IMR-90 (cell line): ENCODE measurements at regions not wholly inside any gene's neighbourhood (a gene's known extent, or its start where the extent isn't known, plus 50 kb on each side); places are given as distances from the start of the nearest gene placed in this dataset.

ENCODE experiments used
- ATAC-seq: fragments of 200-7000 bp; cut with Tn5 transposase; 2 replicates; pipeline ENCODE4 v1.9.1; 2020; ENCODE audit warnings: low read depth, mild to moderate bottlenecking, moderate library complexity
- BruUV-seq: library from RNA; stranded (reverse); fragments of 400-500 nt; replicated peaks from 2 replicates; lab custom pipeline; 2021; lab: Mats Ljungman, UMichigan
- CTCF ChIA-PET: fragments of 300-600 bp; formaldehyde crosslinking; extraction: SDS; loops from one replicate; lab custom pipeline; 2021; ENCODE audit warnings: antibody characterized with exemption; lab: Yijun Ruan, JAX
- POLR2A ChIA-PET: fragments of 300-600 bp; sonication (Branson Sonifier 250); formaldehyde crosslinking; loops from one replicate; lab custom pipeline; 2022; ENCODE audit warnings: antibody characterized with exemption; ENCODE audit not compliant: unreplicated experiment; lab: Charles Lee
- DNase-seq: peaks from one replicate; pipeline ENCODE4 v3.0.0; 2013
- H2AFZ ChIP-seq: replicated peaks from 2 replicates; pipeline ENCODE3; 2013; ENCODE audit warnings: low read length, mild to moderate bottlenecking; ENCODE audit not compliant: poor library complexity
- H2AK5ac ChIP-seq: 2 replicates; pipeline ENCODE4 v1.6.1; 2013; ENCODE audit warnings: low read depth, low read length, inconsistent platforms
- H2AK9ac ChIP-seq: replicated peaks from 2 replicates; pipeline ENCODE3; 2013; ENCODE audit warnings: mild to moderate bottlenecking, low read depth, low read length, moderate library complexity; ENCODE audit not compliant: poor library complexity
- H2BK120ac ChIP-seq: 2 replicates; pipeline ENCODE4 v1.6.1; 2013; ENCODE audit warnings: low read depth, low read length, inconsistent platforms
- H2BK15ac ChIP-seq: 3 replicates; pipeline ENCODE4 v1.6.1; 2013; ENCODE audit warnings: low read depth, low read length, inconsistent platforms
- H2BK20ac ChIP-seq: 2 replicates; pipeline ENCODE4 v1.6.1; 2013; ENCODE audit warnings: low read depth, mild to moderate bottlenecking, inconsistent platforms, low read length, moderate library complexity
- H2BK5ac ChIP-seq: 2 replicates; pipeline ENCODE4 v1.6.1; 2013; ENCODE audit warnings: mild to moderate bottlenecking, low read depth, low read length, inconsistent platforms; ENCODE audit not compliant: poor library complexity, severe bottlenecking
- H3K14ac ChIP-seq: replicated peaks from 2 replicates; pipeline ENCODE4 v1.6.1; 2013; ENCODE audit warnings: low read depth, low read length, inconsistent platforms
- H3K18ac ChIP-seq: 2 replicates; pipeline ENCODE4 v1.6.1; 2013; ENCODE audit warnings: low read depth, low read length, control low read depth
- H3K23ac ChIP-seq: 2 replicates; pipeline ENCODE4 v1.6.1; 2013; ENCODE audit warnings: low read depth, low read length, inconsistent platforms
- H3K27ac ChIP-seq: 2 replicates; pipeline ENCODE4 v1.5.1; 2013; ENCODE audit warnings: mild to moderate bottlenecking, control low read depth, low read length; ENCODE audit not compliant: insufficient read depth
- H3K27me3 ChIP-seq: 2 replicates; pipeline ENCODE4 v1.6.1; 2013; ENCODE audit warnings: low read length; ENCODE audit not compliant: control insufficient read depth, insufficient read depth
- H3K36me3 ChIP-seq: 2 replicates; pipeline ENCODE4 v1.6.1; 2013; ENCODE audit warnings: low read length, mixed read lengths; ENCODE audit not compliant: control insufficient read depth, insufficient read depth
- H3K4ac ChIP-seq: 2 replicates; pipeline ENCODE4 v1.6.1; 2013; ENCODE audit warnings: low read depth, low read length, inconsistent platforms
- H3K4me1 ChIP-seq: 2 replicates; pipeline ENCODE4 v1.6.1; 2013; ENCODE audit warnings: low read length, mixed read lengths; ENCODE audit not compliant: control insufficient read depth, insufficient read depth
- H3K4me2 ChIP-seq: 2 replicates; pipeline ENCODE4 v1.6.1; 2013; ENCODE audit warnings: low read depth, mild to moderate bottlenecking, control low read depth, low read length, moderate library complexity
- H3K4me3 ChIP-seq: 2 replicates; pipeline ENCODE4 v1.5.1; 2013; ENCODE audit warnings: low read depth, mild to moderate bottlenecking, control low read depth, low read length, moderate library complexity; ENCODE audit not compliant: insufficient read depth
- H3K56ac ChIP-seq: 2 replicates; pipeline ENCODE4 v1.6.1; 2013; ENCODE audit warnings: low read length, inconsistent platforms; ENCODE audit not compliant: insufficient read depth; ENCODE audit errors: extremely low read depth
- H3K79me1 ChIP-seq, 2 experiments: 2 replicates each; pipeline ENCODE4 v1.6.1; 2013; ENCODE audit warnings: low read length in 2 of 2, inconsistent platforms in 1 of 2, low read depth in 1 of 2
- H3K9ac ChIP-seq: 2 replicates; pipeline ENCODE4 v1.6.1; 2013; ENCODE audit warnings: low read depth, low read length, control low read depth
- H3K9me1 ChIP-seq: 2 replicates; pipeline ENCODE4 v1.6.1; 2013; ENCODE audit warnings: low read length, inconsistent platforms; ENCODE audit not compliant: insufficient read depth
- H3K9me3 ChIP-seq: 2 replicates; pipeline ENCODE4 v1.6.1; 2013; ENCODE audit warnings: low read length; ENCODE audit not compliant: control insufficient read depth, insufficient read depth
- H4K20me1 ChIP-seq: 2 replicates; pipeline ENCODE4 v1.6.1; 2013; ENCODE audit warnings: low read length, inconsistent platforms; ENCODE audit not compliant: insufficient read depth
- H4K5ac ChIP-seq: 2 replicates; pipeline ENCODE4 v1.6.1; 2013; ENCODE audit warnings: mild to moderate bottlenecking, low read depth, low read length, control low read depth
- H4K8ac ChIP-seq, 2 experiments: 2 replicates each; pipeline ENCODE4 v1.6.1; 2013; ENCODE audit warnings: low read depth in 2 of 2, low read length in 2 of 2, control low read depth in 1 of 2, inconsistent platforms in 1 of 2
- H4K91ac ChIP-seq: 2 replicates; pipeline ENCODE4 v1.6.1; 2013; ENCODE audit warnings: low read depth, low read length, inconsistent platforms; ENCODE audit not compliant: insufficient read depth
- CEBPB ChIP-seq: IDR thresholded peaks from 2 replicates; pipeline ENCODE4 v1.6.1; 2012; ENCODE audit warnings: low read depth, low read length, improper control_type of control experiment
- CHD1 ChIP-seq: IDR thresholded peaks from 2 replicates; pipeline ENCODE4 v1.6.1; 2012; ENCODE audit warnings: low read depth, low read length, improper control_type of control experiment
- CTCF ChIP-seq: conservative IDR thresholded peaks from 2 replicates; pipeline ENCODE4 v1.5.1; 2012; ENCODE audit warnings: mild to moderate bottlenecking, low read depth, low read length, improper control_type of control experiment
- FOS ChIP-seq: fragments of 150-350 bp; IDR thresholded peaks from 2 replicates; pipeline ENCODE4 v1.6.1; 2016; ENCODE audit warnings: low read depth, low read length
- MAZ ChIP-seq: IDR thresholded peaks from 2 replicates; pipeline ENCODE4 v1.6.1; 2012; ENCODE audit warnings: low read depth, mild to moderate bottlenecking, low read length, improper control_type of control experiment, moderate library complexity, borderline replicate concordance
- MXI1 ChIP-seq: IDR thresholded peaks from 2 replicates; pipeline ENCODE4 v1.6.1; 2012; ENCODE audit warnings: low read depth, mild to moderate bottlenecking, low read length, moderate library complexity, borderline replicate concordance
- POLR2A ChIP-seq: IDR thresholded peaks from 2 replicates; pipeline ENCODE4 v1.6.1; 2012; ENCODE audit warnings: mild to moderate bottlenecking, low read depth, low read length
- RCOR1 ChIP-seq: IDR thresholded peaks from 2 replicates; pipeline ENCODE4 v1.6.1; 2012; ENCODE audit warnings: mild to moderate bottlenecking, low read length, improper control_type of control experiment; ENCODE audit not compliant: insufficient replicate concordance
- RFX5 ChIP-seq: IDR thresholded peaks from 2 replicates; pipeline ENCODE4 v1.8.0; 2012; ENCODE audit warnings: low read depth, mild to moderate bottlenecking, low read length, moderate library complexity
- SMC3 ChIP-seq: fragments of 150-350 bp; IDR thresholded peaks from 2 replicates; pipeline ENCODE4 v1.6.1; 2016; ENCODE audit warnings: low read depth, mild to moderate bottlenecking, antibody characterized with exemption, low read length, moderate library complexity
- WGBS, 2 experiments: methylation state at CpG; one replicate each; pipeline versions ENCODE4 v1.1.5 to v1.1.7; 2013; ENCODE audit warnings: missing lambda C conversion rate in 2 of 2; ENCODE audit not compliant: insufficient read length in 1 of 2; ENCODE audit errors: extremely low coverage in 2 of 2; 5-methylcytosine and 5-hydroxymethylcytosine counted together
- dilution Hi-C: fragments of 300-500 bp; cut with HindIII; formaldehyde crosslinking; loops from one replicate; pipeline ENCODE4 v1.14.3; 2018; ENCODE audit warnings: low sequenced_read_pairs; ENCODE audit not compliant: unreplicated experiment
- in situ Hi-C: fragments of 300-500 bp; cut with MboI; formaldehyde crosslinking; loops from 3 replicates; pipeline ENCODE4 v1.14.3; 2019; ENCODE audit warnings: low sequenced_read_pairs, inconsistent platforms, mixed read lengths
- intact Hi-C: fragments of 100-400 bp; cut with micrococcal nuclease; formaldehyde crosslinking; loops from 2 replicates; pipeline ENCODE4 v1.10.0; 2022
- TF ChIP-seq, protein P1 (sequence below): fragments of 150-350 bp; IDR thresholded peaks from 2 replicates; pipeline ENCODE4 v1.6.1; 2017; ENCODE audit warnings: mild to moderate bottlenecking, antibody characterized with exemption, low read length, low read depth

DNA sequence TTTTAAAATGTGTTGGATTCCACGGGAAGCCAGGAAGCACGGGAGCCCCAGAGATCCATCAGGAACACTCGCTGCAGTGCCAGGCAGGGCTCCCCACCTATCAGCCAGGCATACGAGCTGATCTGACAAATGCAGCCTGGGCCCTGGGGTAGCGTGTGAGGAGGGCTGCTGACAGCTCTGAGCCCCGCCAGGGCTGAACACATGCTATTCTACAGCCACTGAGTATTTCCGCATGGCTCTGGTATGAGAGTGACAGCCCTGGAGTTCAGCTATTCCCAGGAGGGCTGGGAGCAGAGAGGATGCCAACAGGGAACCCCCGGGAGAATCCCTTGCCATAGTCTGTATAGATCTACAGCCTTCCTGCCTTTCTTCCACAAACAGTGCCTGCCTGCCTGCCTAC, 237.3 kb upstream of the ZMIZ1 start:
- Histone ChIP-seq H2AFZ (no peak overlapping the region), H3K4me3 (no peak overlapping the region), H3K36me3 (no peaks in the 10 kb centered on the region), H4K5ac (no peak overlapping the region), H3K27me3 (peaks cover 11% of the 10 kb centered on the region), H3K4me2 (no peak overlapping the region), H3K9me1 (peaks cover 18% of the 10 kb centered on the region), H2BK5ac (no peak overlapping the region), H3K4ac (no peak overlapping the region; the same call in 1 of the 2 replicates), H3K9me3 (peaks cover 8% of the 10 kb centered on the region), H3K4me1 (peaks cover 16% of the 10 kb centered on the region), H2AK5ac (no peak overlapping the region), H3K9ac (no peak overlapping the region), H2AK9ac (no peak overlapping the region), H2BK20ac (peak overlapping the region; percentile 61; the same call in 1 of the 2 replicates), H3K56ac (no peak overlapping the region), H2BK120ac (0 out of 2 replicates have a peak overlapping the region, but pooled peaks have one; percentile 38), H3K23ac (no peak overlapping the region), H4K8ac (no peak overlapping the region), H2BK15ac (no peak overlapping the region), H3K79me1 (no peaks in the 10 kb centered on the region), H4K20me1 (no peaks in the 10 kb centered on the region), H3K18ac (no peak overlapping the region), H4K91ac (peak overlapping the region; percentile 57; the same call in 1 of the 2 replicates), H3K14ac (no peak overlapping the region), H3K27ac (no peak overlapping the region)
- ChIA-PET CTCF (no interaction called here), POLR2A (no interaction called here)
- ATAC-seq = no peak
- intact Hi-C loops = no loop called here
- in situ Hi-C loops = no loop called here
- BruUV-seq = no TSS peak
- DNase-seq = no peak
- dilution Hi-C loops = no loop called here
- TF ChIP-seq CHD1 = no peak
- TF ChIP-seq, protein P1, sequence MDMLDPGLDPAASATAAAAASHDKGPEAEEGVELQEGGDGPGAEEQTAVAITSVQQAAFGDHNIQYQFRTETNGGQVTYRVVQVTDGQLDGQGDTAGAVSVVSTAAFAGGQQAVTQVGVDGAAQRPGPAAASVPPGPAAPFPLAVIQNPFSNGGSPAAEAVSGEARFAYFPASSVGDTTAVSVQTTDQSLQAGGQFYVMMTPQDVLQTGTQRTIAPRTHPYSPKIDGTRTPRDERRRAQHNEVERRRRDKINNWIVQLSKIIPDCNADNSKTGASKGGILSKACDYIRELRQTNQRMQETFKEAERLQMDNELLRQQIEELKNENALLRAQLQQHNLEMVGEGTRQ = no peak
- no peak for TF ChIP-seq RFX5
- no peak for TF ChIP-seq POLR2A
- TF ChIP-seq MAZ = no peak
- TF ChIP-seq CEBPB = no peak
- no peak for TF ChIP-seq SMC3
- TF ChIP-seq MXI1 = no peak
- TF ChIP-seq CTCF = no peak
- no peak for TF ChIP-seq RCOR1
- TF ChIP-seq FOS = no peak
- no CpG with 5 or more reads among the region's 8 CpGs for WGBS, 2 experiments
